GM19351 (cell line): ENCODE measurements at regions not wholly inside any gene's neighbourhood (a gene's known extent, or its start where the extent isn't known, plus 50 kb on each side); places are given as distances from the start of the nearest gene placed in this dataset.

Experiments
- ATAC-seq: cut with Tn5 transposase; IDR thresholded peaks from one replicate; pipeline ENCODE4 v1.9.1; 2021; ENCODE audit warnings: mild to moderate bottlenecking, moderate library complexity; ENCODE audit not compliant: unreplicated experiment

DNA sequence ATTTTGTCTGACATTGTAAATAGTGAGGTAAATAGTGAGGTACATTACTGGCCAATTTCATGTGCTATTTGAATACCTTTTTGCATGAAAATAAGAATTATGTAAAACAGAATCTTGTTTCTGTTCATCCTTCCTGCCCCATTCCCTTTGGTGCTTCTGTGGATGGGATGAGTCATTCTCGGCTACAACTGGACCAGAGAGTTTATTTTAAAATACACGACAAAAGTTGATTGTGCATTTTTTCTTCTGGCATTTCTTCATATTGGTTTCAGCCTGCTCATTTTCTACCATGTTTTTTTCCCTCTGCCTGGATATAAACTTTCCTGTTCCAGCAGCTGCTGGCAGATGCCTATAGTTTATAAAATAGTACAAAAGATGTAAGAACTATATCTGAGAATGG, 107.5 kb downstream of the CYSLTR2 start:
- no peak for ATAC-seq

DNA sequence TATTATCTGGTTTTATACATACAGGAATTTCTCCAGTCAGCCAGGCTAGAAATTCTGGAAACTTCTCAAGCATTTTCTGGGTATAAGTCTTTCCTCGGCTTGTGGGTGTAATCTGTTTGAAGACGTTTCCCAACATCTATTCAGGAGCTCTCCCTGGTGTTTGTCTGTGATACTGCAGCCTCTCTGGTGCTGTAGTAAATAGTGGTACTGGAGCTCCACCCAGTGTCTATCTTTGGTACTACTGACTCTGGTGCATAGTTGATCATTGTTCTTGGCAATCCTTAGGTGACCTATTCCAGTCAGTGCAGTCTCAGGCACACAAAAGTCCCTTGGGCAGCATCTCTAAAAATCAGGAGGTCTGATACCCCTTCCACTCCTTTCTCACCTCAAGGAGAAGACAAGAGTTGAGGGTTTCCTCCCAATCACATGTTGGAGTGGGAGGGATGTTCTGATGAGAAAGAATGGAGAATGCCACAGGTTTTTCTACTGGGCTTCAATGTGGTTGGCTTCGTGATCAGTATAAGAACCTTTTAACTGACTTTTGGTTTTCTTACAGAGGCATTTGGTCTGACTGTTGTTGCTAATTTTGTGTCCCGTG, 115.5 kb downstream of the CYSLTR2 start:
- peak; percentile 93 for ATAC-seq

GRCh38 chr13:48770372-48770771, 116.6 kb downstream of the CYSLTR2 start:
- no peak for ATAC-seq

GRCh38 chr13:48772908-48773307, 119.2 kb downstream of the CYSLTR2 start:
- ATAC-seq, result no peak

DNA sequence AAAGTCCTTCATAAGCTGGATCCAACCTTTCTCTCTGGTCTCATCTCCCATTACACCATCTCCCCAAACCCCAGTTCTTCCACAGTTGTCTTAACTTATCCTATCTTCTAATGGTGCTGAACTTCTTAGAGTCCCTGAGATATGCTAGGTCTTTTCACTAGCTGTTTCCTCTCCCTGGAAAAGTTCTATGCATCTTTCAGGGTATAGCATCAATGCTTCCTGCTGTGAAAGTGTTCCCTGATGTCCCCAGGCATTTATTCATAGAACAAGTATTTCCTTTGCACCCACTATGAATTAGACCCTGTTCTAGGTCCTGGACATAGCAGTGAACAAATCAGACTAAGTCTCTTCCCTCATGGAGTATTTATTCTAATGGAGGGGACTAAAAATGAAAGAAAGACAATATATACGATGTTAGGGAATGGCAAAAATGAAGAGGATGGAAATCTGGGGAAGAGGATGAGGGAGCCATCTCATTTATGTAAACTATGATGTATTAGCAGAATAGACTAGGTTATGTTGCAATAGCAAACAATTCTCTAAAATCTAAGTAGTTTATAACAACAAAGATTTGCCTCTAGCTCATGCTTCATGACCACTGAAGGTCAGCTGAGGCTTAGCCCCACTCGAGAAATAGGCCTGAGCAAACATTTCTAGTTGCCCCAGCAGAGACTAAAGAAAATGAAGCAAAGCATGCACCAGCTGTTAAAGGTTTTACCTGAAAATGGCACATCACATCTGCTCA, 120.0 kb downstream of the CYSLTR2 start:
- ATAC-seq, result no peak

DNA sequence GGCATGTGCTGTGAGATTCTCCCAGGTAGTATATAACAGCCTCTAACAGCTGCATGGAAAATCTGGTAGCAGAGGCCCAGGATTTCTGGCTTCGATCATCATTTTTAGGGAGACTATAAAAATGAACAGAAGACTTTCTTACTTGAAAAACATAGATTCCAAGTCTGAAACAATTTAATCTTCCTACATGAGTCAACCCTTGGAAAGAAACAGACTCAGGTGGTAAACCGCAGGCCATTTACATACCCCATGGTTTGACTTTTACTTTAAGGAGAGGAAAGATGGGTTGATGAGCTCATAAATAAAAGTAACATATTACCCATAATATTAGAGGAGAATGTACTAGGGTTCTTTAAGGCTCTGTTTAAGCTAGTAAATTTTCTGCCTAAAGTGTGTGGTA, 121.6 kb downstream of the CYSLTR2 start:
- ATAC-seq, result no peak

GRCh38 chr13:48775804-48776203, 122.1 kb downstream of the CYSLTR2 start:
- ATAC-seq, result no peak

- no peak for ATAC-seq
These were observed 122.7 kb downstream of the CYSLTR2 start for GRCh38 chr13:48776401-48776800.

- ATAC-seq, result no peak
These were observed 124.9 kb downstream of the CYSLTR2 start for GRCh38 chr13:48778610-48779009.

DNA sequence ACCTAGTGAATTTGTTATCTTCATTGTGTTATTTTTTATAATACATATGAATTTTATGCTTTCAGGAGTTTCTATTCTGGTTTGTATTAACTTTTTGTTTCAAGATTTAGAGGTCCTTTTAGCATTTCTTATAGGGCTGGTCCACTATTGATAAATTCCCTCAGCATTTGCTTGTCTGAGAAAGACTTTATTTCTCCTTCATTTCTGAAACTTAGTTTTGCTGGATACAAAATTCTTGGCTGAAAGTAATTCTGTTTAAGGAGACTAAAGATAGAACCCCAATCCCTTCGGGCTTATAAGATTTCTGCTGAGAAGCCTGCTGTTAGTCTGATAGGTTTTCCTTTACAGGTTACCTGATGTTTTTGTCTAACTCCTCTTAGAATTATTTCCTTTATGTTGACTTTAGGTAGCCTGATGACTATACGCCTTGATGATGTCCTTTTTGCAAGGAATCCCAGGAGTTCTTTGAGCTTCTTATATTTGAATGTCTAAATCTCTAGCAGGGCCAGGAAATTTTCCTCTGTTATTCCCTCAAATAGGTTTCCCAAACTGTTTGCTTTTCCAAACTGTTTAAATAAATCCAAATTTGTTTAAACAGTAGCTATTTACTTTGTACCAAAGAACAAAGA, 127.1 kb downstream of the CYSLTR2 start:
- ATAC-seq, result no peak

DNA sequence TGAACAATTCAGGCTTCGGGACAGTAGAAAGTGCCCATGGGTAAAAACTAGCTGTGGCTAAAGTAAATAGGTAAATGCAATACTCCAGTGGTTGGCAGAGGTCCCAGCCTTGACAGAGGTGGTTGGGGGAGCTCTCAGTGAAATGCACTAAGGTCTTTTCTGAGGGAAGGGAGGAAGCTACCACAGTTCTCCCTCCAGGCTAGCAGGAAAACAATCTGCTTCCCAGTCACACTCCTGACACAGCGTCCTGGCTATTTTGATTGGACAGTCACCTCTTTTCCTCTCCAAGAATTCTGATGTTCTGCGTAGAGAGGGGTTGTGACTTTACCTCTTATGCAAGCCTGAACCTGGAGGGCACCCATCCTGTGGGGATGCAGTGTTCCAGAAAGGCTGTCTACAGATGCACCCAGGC, 128.7 kb downstream of the CYSLTR2 start:
- ATAC-seq, result no peak

DNA sequence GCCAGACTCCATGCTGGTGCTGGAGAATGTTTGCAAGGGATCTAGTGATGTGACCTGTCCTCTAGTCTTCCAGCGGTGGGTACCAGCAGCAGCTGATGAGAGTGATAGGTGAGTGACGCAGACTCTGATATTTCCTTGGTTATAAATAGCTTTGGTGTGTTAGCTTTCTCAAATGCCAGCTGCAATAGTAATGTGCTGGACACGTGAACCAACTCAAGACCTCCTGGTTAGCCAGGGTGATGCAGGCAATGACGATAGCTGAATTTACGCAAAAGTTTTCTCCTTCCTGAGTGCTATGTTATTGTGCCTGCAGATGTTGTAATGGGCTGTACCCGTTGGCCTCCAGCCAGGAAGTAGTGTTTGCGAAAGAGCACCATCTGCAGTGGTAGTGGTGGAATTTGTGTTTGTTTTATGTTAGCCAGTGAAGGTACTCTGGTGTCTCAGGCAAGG, 129.5 kb downstream of the CYSLTR2 start:
- no peak for ATAC-seq

- no peak for ATAC-seq
These were observed 130.0 kb downstream of the CYSLTR2 start for GRCh38 chr13:48783695-48784230.

DNA sequence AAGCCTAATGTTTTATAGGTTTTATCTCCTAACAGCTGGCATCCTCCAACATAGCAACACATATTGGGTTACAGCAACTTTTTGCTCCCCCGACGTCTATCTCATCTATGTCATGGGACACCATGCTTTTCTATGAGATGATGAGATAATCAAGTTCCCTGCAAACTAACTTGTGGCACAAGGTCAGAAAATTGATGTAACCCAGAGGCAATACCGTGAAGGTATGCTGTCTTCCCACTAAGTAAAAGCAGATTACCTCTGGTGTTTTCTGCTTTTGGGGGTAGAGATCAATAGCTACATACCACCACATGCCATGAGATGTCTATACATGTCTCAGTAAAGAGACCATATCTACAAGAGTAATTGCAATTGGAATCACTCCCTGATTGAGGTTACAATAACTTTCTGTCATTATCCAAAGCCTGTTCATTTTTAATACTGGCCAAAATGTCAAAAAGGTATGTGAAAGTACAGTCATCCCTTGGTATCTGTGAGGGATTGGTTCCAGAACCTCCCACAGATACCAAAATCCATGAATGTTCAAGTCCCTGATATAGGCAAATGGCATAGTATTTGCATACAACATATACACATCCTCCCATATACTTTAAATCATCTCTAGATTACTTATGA, 131.3 kb downstream of the CYSLTR2 start:
- no peak for ATAC-seq

GRCh38 chr13:48790199-48790598, 136.5 kb downstream of the CYSLTR2 start:
- no peak for ATAC-seq

GRCh38 chr13:48790966-48791365, 137.2 kb downstream of the CYSLTR2 start:
- ATAC-seq, result no peak

GRCh38 chr13:48797127-48797526, 143.4 kb downstream of the CYSLTR2 start:
- no peak for ATAC-seq

GRCh38 chr13:48797761-48798160, 144.0 kb downstream of the CYSLTR2 start:
- no peak for ATAC-seq

DNA sequence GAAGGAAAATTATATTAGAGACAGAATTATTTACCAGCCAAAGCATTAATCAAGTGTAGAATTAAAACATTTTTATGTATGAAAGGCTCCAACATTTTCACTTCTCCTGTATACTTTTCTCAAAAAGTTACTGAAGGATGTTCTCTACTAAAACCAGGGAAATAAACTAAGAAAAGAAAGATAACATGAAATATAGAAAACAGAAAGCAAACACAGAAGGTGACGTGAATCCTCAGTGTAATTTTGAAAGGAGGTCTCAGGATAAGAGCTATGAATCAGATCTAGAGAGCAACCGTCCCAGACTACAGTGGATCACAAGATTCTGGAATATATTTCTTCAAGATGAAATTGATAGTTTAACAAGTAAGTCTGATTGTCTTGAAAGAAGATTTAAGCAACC, 144.5 kb downstream of the CYSLTR2 start:
- no peak for ATAC-seq

- ATAC-seq, result no peak
These were observed 147.5 kb downstream of the CYSLTR2 start for GRCh38 chr13:48801255-48801654.

DNA sequence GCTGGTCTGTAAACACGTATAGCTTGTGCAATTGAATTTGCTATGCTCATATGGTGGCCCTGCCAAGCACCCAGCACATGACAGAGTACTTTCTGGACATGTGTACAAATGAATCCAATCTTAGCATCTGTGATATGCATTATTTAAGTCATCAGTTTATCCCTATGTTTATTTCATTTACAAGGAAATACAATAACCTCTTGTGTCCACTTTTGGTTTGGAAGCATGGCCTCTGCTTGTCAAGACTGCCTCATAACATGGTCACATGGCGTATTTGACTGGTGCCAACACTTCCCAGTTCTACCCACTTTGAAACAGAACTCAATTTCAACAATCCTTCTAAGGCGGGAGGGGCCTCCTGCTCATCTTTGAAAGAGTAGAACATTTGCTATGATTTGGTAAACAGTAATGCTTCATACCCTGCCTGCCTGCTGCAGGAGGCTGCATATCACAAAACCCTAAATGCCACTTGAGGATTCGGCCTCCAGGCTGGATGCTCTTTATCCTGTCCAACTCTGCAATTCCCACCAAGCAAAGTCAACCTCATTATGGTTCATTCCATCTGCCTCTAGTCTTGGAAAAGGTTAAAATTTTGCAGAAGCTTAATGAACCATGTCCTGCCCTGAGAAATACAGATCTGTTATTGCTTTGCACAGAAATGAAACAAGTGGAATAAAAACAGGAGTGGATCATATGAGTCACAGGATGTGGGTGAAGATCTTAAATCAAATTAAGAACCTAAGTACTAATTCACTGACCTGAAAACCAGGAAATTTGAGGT, 151.3 kb downstream of the CYSLTR2 start:
- ATAC-seq, result no peak
